ENCODE measurements at regions not wholly inside any gene's neighbourhood (a gene's known extent, or its start where the extent isn't known, plus 50 kb on each side); places are given as distances from the start of the nearest gene placed in this dataset.

DNA sequence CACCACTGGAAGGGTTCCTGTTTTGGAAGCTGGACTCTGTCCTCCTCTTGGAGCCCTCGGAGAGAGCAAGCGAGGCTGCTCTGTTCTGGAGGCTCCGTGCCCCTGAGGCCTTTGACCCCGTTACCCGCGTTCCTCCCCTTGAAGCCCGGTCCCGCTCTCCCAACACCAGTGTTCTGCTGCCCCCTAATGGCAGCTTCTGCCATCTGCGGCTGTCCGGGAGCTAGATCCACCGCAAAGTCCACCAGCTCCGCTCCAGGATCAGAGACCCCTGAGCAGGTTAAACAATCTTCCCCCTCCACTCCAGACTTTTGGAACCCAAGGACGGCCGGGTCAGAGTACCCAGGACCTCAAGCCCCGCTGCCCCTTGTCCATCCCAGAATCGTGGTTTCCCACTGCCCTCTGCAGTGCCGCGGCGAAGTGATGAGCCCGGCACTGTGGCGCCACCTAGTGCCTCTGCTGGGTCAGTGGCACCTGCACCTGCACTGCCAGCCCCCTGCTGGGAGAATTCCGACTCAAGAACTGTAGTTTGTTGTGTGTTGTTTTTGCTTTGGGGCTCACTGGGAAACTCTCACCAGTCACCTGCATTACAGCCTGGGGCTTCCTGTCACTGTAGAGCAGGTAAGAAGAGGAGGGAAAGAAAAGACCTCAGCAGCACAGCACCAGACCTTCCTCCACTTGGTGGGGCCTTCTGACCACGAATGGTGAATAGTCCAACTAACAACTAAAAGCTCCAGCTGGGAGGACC, 63.5 kb upstream of the NFASC start (continued):
- TF ChIP-seq, protein P1, sequence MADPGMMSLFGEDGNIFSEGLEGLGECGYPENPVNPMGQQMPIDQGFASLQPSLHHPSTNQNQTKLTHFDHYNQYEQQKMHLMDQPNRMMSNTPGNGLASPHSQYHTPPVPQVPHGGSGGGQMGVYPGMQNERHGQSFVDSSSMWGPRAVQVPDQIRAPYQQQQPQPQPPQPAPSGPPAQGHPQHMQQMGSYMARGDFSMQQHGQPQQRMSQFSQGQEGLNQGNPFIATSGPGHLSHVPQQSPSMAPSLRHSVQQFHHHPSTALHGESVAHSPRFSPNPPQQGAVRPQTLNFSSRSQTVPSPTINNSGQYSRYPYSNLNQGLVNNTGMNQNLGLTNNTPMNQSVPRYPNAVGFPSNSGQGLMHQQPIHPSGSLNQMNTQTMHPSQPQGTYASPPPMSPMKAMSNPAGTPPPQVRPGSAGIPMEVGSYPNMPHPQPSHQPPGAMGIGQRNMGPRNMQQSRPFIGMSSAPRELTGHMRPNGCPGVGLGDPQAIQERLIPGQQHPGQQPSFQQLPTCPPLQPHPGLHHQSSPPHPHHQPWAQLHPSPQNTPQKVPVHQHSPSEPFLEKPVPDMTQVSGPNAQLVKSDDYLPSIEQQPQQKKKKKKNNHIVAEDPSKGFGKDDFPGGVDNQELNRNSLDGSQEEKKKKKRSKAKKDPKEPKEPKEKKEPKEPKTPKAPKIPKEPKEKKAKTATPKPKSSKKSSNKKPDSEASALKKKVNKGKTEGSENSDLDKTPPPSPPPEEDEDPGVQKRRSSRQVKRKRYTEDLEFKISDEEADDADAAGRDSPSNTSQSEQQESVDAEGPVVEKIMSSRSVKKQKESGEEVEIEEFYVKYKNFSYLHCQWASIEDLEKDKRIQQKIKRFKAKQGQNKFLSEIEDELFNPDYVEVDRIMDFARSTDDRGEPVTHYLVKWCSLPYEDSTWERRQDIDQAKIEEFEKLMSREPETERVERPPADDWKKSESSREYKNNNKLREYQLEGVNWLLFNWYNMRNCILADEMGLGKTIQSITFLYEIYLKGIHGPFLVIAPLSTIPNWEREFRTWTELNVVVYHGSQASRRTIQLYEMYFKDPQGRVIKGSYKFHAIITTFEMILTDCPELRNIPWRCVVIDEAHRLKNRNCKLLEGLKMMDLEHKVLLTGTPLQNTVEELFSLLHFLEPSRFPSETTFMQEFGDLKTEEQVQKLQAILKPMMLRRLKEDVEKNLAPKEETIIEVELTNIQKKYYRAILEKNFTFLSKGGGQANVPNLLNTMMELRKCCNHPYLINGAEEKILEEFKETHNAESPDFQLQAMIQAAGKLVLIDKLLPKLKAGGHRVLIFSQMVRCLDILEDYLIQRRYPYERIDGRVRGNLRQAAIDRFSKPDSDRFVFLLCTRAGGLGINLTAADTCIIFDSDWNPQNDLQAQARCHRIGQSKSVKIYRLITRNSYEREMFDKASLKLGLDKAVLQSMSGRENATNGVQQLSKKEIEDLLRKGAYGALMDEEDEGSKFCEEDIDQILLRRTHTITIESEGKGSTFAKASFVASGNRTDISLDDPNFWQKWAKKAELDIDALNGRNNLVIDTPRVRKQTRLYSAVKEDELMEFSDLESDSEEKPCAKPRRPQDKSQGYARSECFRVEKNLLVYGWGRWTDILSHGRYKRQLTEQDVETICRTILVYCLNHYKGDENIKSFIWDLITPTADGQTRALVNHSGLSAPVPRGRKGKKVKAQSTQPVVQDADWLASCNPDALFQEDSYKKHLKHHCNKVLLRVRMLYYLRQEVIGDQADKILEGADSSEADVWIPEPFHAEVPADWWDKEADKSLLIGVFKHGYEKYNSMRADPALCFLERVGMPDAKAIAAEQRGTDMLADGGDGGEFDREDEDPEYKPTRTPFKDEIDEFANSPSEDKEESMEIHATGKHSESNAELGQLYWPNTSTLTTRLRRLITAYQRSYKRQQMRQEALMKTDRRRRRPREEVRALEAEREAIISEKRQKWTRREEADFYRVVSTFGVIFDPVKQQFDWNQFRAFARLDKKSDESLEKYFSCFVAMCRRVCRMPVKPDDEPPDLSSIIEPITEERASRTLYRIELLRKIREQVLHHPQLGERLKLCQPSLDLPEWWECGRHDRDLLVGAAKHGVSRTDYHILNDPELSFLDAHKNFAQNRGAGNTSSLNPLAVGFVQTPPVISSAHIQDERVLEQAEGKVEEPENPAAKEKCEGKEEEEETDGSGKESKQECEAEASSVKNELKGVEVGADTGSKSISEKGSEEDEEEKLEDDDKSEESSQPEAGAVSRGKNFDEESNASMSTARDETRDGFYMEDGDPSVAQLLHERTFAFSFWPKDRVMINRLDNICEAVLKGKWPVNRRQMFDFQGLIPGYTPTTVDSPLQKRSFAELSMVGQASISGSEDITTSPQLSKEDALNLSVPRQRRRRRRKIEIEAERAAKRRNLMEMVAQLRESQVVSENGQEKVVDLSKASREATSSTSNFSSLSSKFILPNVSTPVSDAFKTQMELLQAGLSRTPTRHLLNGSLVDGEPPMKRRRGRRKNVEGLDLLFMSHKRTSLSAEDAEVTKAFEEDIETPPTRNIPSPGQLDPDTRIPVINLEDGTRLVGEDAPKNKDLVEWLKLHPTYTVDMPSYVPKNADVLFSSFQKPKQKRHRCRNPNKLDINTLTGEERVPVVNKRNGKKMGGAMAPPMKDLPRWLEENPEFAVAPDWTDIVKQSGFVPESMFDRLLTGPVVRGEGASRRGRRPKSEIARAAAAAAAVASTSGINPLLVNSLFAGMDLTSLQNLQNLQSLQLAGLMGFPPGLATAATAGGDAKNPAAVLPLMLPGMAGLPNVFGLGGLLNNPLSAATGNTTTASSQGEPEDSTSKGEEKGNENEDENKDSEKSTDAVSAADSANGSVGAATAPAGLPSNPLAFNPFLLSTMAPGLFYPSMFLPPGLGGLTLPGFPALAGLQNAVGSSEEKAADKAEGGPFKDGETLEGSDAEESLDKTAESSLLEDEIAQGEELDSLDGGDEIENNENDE (IDR thresholded peaks at IDR 0.05; ENCODE audit: low read depth, low read length) = no peak
- TF ChIP-seq FOXJ3 (CRISPR knock-in tag; IDR thresholded peaks at IDR 0.05) = no peak
- TF ChIP-seq MTA3 (IDR thresholded peaks at IDR 0.05; ENCODE audit: borderline replicate concordance) = peak; percentile 83; the same call in 1 of the 2 replicates
- peak; percentile 96 to 98 for TF ChIP-seq RAD21 (CRISPR knock-in tag; conservative IDR thresholded peaks at IDR 0.05 in 1 of 2, IDR thresholded peaks at IDR 0.05 in 1 of 2)
- no peak for TF ChIP-seq PHTF2 (CRISPR knock-in tag; IDR thresholded peaks at IDR 0.05)
- TF ChIP-seq HDGF (IDR thresholded peaks at IDR 0.05) = no peak
- no peak for TF ChIP-seq ZNF143 (CRISPR knock-in tag; IDR thresholded peaks at IDR 0.05)
- TF ChIP-seq, protein P2, sequence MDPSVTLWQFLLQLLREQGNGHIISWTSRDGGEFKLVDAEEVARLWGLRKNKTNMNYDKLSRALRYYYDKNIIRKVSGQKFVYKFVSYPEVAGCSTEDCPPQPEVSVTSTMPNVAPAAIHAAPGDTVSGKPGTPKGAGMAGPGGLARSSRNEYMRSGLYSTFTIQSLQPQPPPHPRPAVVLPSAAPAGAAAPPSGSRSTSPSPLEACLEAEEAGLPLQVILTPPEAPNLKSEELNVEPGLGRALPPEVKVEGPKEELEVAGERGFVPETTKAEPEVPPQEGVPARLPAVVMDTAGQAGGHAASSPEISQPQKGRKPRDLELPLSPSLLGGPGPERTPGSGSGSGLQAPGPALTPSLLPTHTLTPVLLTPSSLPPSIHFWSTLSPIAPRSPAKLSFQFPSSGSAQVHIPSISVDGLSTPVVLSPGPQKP (CRISPR knock-in tag; IDR thresholded peaks at IDR 0.05) = no peak
- TF ChIP-seq, protein P3, sequence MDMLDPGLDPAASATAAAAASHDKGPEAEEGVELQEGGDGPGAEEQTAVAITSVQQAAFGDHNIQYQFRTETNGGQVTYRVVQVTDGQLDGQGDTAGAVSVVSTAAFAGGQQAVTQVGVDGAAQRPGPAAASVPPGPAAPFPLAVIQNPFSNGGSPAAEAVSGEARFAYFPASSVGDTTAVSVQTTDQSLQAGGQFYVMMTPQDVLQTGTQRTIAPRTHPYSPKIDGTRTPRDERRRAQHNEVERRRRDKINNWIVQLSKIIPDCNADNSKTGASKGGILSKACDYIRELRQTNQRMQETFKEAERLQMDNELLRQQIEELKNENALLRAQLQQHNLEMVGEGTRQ (CRISPR knock-in tag; IDR thresholded peaks at IDR 0.05) = no peak
- TF ChIP-seq BMI1 (IDR thresholded peaks at IDR 0.05; ENCODE audit: low read length) = peak; percentile 54; the same call in 1 of the 2 replicates
- TF ChIP-seq, protein P4, sequence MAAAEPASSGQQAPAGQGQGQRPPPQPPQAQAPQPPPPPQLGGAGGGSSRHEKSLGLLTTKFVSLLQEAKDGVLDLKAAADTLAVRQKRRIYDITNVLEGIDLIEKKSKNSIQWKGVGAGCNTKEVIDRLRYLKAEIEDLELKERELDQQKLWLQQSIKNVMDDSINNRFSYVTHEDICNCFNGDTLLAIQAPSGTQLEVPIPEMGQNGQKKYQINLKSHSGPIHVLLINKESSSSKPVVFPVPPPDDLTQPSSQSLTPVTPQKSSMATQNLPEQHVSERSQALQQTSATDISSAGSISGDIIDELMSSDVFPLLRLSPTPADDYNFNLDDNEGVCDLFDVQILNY (CRISPR knock-in tag; IDR thresholded peaks at IDR 0.05) = no peak; the same call in 1 of the 2 replicates
